ENCODE measurements at regions not wholly inside any gene's neighbourhood (a gene's known extent, or its start where the extent isn't known, plus 50 kb on each side); places are given as distances from the start of the nearest gene placed in this dataset.

DNA sequence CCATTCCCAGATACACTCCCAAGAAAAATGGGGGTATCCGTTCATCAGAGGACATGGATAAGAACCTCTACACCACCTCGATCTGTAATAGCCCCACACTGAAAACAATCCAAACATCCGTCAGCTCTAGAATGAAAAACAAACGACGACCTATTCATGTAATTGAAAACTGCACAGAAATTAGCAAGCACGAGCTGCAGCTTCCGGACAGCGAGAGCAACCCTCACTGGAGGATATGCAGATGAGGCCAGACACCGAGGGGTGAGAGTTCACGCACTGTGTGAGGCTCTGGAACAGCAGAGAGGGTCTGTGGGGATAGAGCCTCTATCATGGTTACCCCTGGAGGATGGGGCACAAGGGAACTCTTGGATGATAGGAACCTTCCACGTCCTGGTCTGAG lies 143.9 kb upstream of the NCOR2 start:
- Histone ChIP-seq H2AFZ (ENCODE audit: control insufficient read depth, low read depth, low read length) (no peak overlapping the region), H3K27ac (ENCODE audit: control insufficient read depth, insufficient read depth) (no peak overlapping the region), H3K36me3 (ENCODE audit: control insufficient read depth in 2 of 2, insufficient read depth in 2 of 2, low read length in 1 of 2) (no peaks in the 10 kb centered on the region), H3K27me3 (replicated peaks in 1 of 2; ENCODE audit: control insufficient read depth in 2 of 2, insufficient read depth in 2 of 2, low read length in 1 of 2) (no peaks in the 10 kb centered on the region), H3K4me3 (no peak overlapping the region), H3K4me1 (ENCODE audit: control insufficient read depth, insufficient read depth, low read length) (peaks cover 17% of the 10 kb centered on the region), H3K79me2 (ENCODE audit: control insufficient read depth, insufficient read depth, low read length) (no peaks in the 10 kb centered on the region), H3K9me3 (replicated peaks; ENCODE audit: control insufficient read depth, insufficient read depth, low read length) (no peaks in the 10 kb centered on the region; the same call in 2 of the 3 replicates), H3K9ac (ENCODE audit: control insufficient read depth, insufficient read depth, low read length) (no peak overlapping the region), H4K20me1 (ENCODE audit: control insufficient read depth, insufficient read depth) (no peaks in the 10 kb centered on the region), H3K4me2 (ENCODE audit: control insufficient read depth, insufficient read depth) (no peak overlapping the region)
- RAD21 ChIA-PET (ENCODE audit: unreplicated experiment) = no interaction called here
- no peak for ATAC-seq
- TF ChIP-seq POLR2A (IDR thresholded peaks at IDR 0.05; ENCODE audit: low read depth, low read length) = no peak
- TF ChIP-seq NR2C1 (IDR thresholded peaks at IDR 0.05) = no peak
- no peak for TF ChIP-seq MTA2 (IDR thresholded peaks at IDR 0.05; ENCODE audit: low read depth)
- no TSS peak for BruUV-seq (replicated peaks)
- DNase-seq (ENCODE audit: low read depth, low spot score) = no peak
- POLR2A ChIA-PET = no interaction called here
- FAIRE-seq = no peak
- SMC1A ChIA-PET (ENCODE audit: uncharacterized antibody, unreplicated experiment) = interaction anchor here (0.6 to 0.8 kb wide), 2 partner anchors 148 to 219 kb away, joined by 3 read pairs; no protein-coding TSS in a partner anchor
- CTCF ChIA-PET = interaction anchor here (0.6 to 1.8 kb wide), 3 partner anchors 54 to 380 kb away, joined by 3 to 5 read pairs (median 4); no protein-coding TSS in a partner anchor
- in situ Hi-C loops (cut with MboI) (no loop called here), intact Hi-C loops (cut with micrococcal nuclease; ENCODE audit: unreplicated experiment) (no loop called here)
- WGBS (ENCODE audit: insufficient coverage, insufficient replicate concordance, low lambda C conversion rate, missing lambda C conversion rate) = 19% methylated on average over 11 of the region's 11 CpGs

GRCh38 chr12:124709722-124710687 lies 142.6 kb upstream of the NCOR2 start:
- H3K27ac ChIP-seq (ENCODE audit: control insufficient read depth, insufficient read depth) = no peak overlapping the region
- H3K9ac ChIP-seq (ENCODE audit: control insufficient read depth, insufficient read depth, low read length) = no peak overlapping the region
- H4K20me1 ChIP-seq (ENCODE audit: control insufficient read depth, insufficient read depth) = no peaks in the 10 kb centered on the region
- FAIRE-seq (no peak), ATAC-seq (no peak), DNase-seq (ENCODE audit: low read depth, low spot score) (no peak)
- H3K9me3 ChIP-seq (replicated peaks; ENCODE audit: control insufficient read depth, insufficient read depth, low read length) = no peaks in the 10 kb centered on the region; the same call in 2 of the 3 replicates
- BruUV-seq (replicated peaks) = no TSS peak
- H3K4me2 ChIP-seq (ENCODE audit: control insufficient read depth, insufficient read depth) = no peak overlapping the region
- H3K79me2 ChIP-seq (ENCODE audit: control insufficient read depth, insufficient read depth, low read length) = no peaks in the 10 kb centered on the region
- no peaks in the 10 kb centered on the region for H3K27me3 ChIP-seq (replicated peaks in 1 of 2; ENCODE audit: control insufficient read depth in 2 of 2, insufficient read depth in 2 of 2, low read length in 1 of 2)
- H2AFZ ChIP-seq (ENCODE audit: control insufficient read depth, low read depth, low read length) = no peak overlapping the region
- TF ChIP-seq NRF1 (conservative IDR thresholded peaks at IDR 0.05; ENCODE audit: low read depth, low read length) (no peak), IRF4 (IDR thresholded peaks at IDR 0.05; ENCODE audit: low read depth, low read length) (no peak)
- TF ChIP-seq, protein P1, sequence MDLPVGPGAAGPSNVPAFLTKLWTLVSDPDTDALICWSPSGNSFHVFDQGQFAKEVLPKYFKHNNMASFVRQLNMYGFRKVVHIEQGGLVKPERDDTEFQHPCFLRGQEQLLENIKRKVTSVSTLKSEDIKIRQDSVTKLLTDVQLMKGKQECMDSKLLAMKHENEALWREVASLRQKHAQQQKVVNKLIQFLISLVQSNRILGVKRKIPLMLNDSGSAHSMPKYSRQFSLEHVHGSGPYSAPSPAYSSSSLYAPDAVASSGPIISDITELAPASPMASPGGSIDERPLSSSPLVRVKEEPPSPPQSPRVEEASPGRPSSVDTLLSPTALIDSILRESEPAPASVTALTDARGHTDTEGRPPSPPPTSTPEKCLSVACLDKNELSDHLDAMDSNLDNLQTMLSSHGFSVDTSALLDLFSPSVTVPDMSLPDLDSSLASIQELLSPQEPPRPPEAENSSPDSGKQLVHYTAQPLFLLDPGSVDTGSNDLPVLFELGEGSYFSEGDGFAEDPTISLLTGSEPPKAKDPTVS (IDR thresholded peaks at IDR 0.05; ENCODE audit: low read depth, low read length) = no peak
- WGBS (ENCODE audit: insufficient coverage, insufficient replicate concordance, low lambda C conversion rate, missing lambda C conversion rate) = 62% methylated on average over 8 of the region's 8 CpGs
- peaks cover 17% of the 10 kb centered on the region for H3K4me1 ChIP-seq (ENCODE audit: control insufficient read depth, insufficient read depth, low read length)
- CTCF ChIA-PET = interaction anchor here (0.7 to 1.3 kb wide), 2 partner anchors 24 to 57 kb away, joined by 3 to 5 read pairs; no protein-coding TSS in a partner anchor
- in situ Hi-C loops (cut with MboI) (no loop called here), intact Hi-C loops (cut with micrococcal nuclease; ENCODE audit: unreplicated experiment) (no loop called here)
- SMC1A ChIA-PET (ENCODE audit: uncharacterized antibody, unreplicated experiment) = interaction anchor here (0.9 to 1.5 kb wide), 3 partner anchors 12 to 52 kb away, joined by 3 to 4 read pairs (median 3); no protein-coding TSS in a partner anchor
- no peak overlapping the region for H3K4me3 ChIP-seq
- no peaks in the 10 kb centered on the region for H3K36me3 ChIP-seq (ENCODE audit: control insufficient read depth in 2 of 2, insufficient read depth in 2 of 2, low read length in 1 of 2)
- RAD21 ChIA-PET (ENCODE audit: unreplicated experiment) = interaction anchor here (0.7 kb wide), 1 partner anchor 47 kb away, joined by 3 read pairs; no protein-coding TSS in a partner anchor
- POLR2A ChIA-PET = interaction anchor here (0.5 to 0.8 kb wide), 2 partner anchors 10 to 628 kb away, joined by 3 read pairs; no protein-coding TSS in a partner anchor
